GM19035 (cell line): ENCODE measurements at regions not wholly inside any gene's neighbourhood (a gene's known extent, or its start where the extent isn't known, plus 50 kb on each side); places are given as distances from the start of the nearest gene placed in this dataset.
"Not testable (repeated sequence)": the region's sequence is repeated elsewhere in the genome, so short reads cannot be mapped to it uniquely, and the experiment has no call there.

Source experiments
- ATAC-seq: cut with Tn5 transposase; IDR thresholded peaks from one replicate; pipeline ENCODE4 v1.9.1; 2021; ENCODE audit not compliant: unreplicated experiment

- no peak for ATAC-seq
Measured at GRCh38 chr14:82642425-82642824, 1108.8 kb upstream of the SEL1L start.

- no peak for ATAC-seq
Measured at GRCh38 chr14:82647088-82647810, 1113.6 kb upstream of the SEL1L start.

- ATAC-seq: no peak
Measured at GRCh38 chr14:82655770-82656169, 1122.1 kb upstream of the SEL1L start.

- ATAC-seq: no peak
Measured at GRCh38 chr14:82657186-82657675, 1123.6 kb upstream of the SEL1L start.

GRCh38 chr14:82661258-82661657 lies 1127.6 kb upstream of the SEL1L start:
- ATAC-seq: no peak

GRCh38 chr14:82667006-82667405 lies 1133.4 kb upstream of the SEL1L start:
- no peak for ATAC-seq

- ATAC-seq: no peak
Measured at GRCh38 chr14:82667501-82667900, 1133.8 kb upstream of the SEL1L start.

GRCh38 chr14:82676403-82676802 lies 1142.8 kb upstream of the SEL1L start:
- no peak for ATAC-seq

- ATAC-seq: no peak
Measured at GRCh38 chr14:82689948-82690347, 1156.3 kb upstream of the SEL1L start.

GRCh38 chr14:82691191-82691590 lies 1157.5 kb upstream of the SEL1L start:
- not testable (repeated sequence) for ATAC-seq

GRCh38 chr14:82694820-82695219 lies 1161.2 kb upstream of the SEL1L start:
- no peak for ATAC-seq

GRCh38 chr14:82704218-82704617 lies 1170.6 kb upstream of the SEL1L start:
- ATAC-seq: no peak

GRCh38 chr14:82710267-82710841 lies 1176.7 kb upstream of the SEL1L start:
- peak; percentile 59 for ATAC-seq

- no peak for ATAC-seq
Measured at GRCh38 chr14:82719617-82720016, 1186.0 kb upstream of the SEL1L start.

GRCh38 chr14:82720431-82720830 lies 1186.8 kb upstream of the SEL1L start:
- no peak for ATAC-seq

GRCh38 chr14:82720946-82721345 lies 1187.3 kb upstream of the SEL1L start:
- ATAC-seq: no peak

- ATAC-seq: no peak
Measured at GRCh38 chr14:82724316-82724715, 1190.7 kb upstream of the SEL1L start.

GRCh38 chr14:82725213-82725612 lies 1191.6 kb upstream of the SEL1L start:
- no peak for ATAC-seq

GRCh38 chr14:82731526-82731925 lies 1197.9 kb upstream of the SEL1L start:
- no peak for ATAC-seq

- ATAC-seq: no peak
Measured at GRCh38 chr14:82740547-82740946, 1206.9 kb upstream of the SEL1L start.

GRCh38 chr14:82755476-82755875 lies 1221.8 kb upstream of the SEL1L start:
- no peak for ATAC-seq

GRCh38 chr14:82755923-82756322 lies 1222.3 kb upstream of the SEL1L start:
- no peak for ATAC-seq

GRCh38 chr14:82757776-82758175 lies 1224.1 kb upstream of the SEL1L start:
- ATAC-seq: no peak
